Stimulated activated naive B cell treated with anti-CD40 and anti-IgM and Interleukin-4, amounts not matched to agents 10 μg/mL and 1 μg/mL and 100 μg/mL, for 72 hours (primary cell): ENCODE measurements at regions not wholly inside any gene's neighbourhood (a gene's known extent, or its start where the extent isn't known, plus 50 kb on each side); places are given as distances from the start of the nearest gene placed in this dataset.
"Not testable (repeated sequence)": the region's sequence is repeated elsewhere in the genome, so short reads cannot be mapped to it uniquely, and the experiment has no call there.

Source experiments
- ATAC-seq, 2 donors: fragments of 150-1000 bp; cut with Tn5 transposase; replicated peaks; 2 replicates each; pipeline ENCODE4 v1.10.0; 2021; ENCODE audit warnings: moderate library complexity in 1 of 2
- DNase-seq: peaks from one replicate; pipeline ENCODE4 v3.0.0; 2021
- H3K27ac Mint-ChIP-seq: one replicate; pipeline ENCODE4 v1.8.0; 2022; ENCODE audit warnings: mild to moderate bottlenecking, mixed read lengths
- H3K27me3 Mint-ChIP-seq, 2 donors: one replicate each; pipeline ENCODE4 v1.8.0; 2022; ENCODE audit warnings: mixed read lengths in 2 of 2
- H3K36me3 Mint-ChIP-seq, 2 donors: one replicate each; pipeline ENCODE4 v1.8.0; 2022; ENCODE audit warnings: mixed read lengths in 2 of 2, mild to moderate bottlenecking in 1 of 2
- H3K4me1 Mint-ChIP-seq, 2 donors: one replicate each; pipeline ENCODE4 v1.8.0; 2022; ENCODE audit warnings: mixed read lengths in 2 of 2, mild to moderate bottlenecking in 1 of 2
- H3K4me3 Mint-ChIP-seq, 2 donors: one replicate each; pipeline ENCODE4 v1.8.0; 2022; ENCODE audit warnings: mild to moderate bottlenecking in 2 of 2, mixed read lengths in 2 of 2, moderate library complexity in 1 of 2
- H3K9me3 Mint-ChIP-seq, 2 donors: one replicate each; pipeline ENCODE4 v1.8.0; 2022; ENCODE audit warnings: mixed read lengths in 2 of 2, mild to moderate bottlenecking in 1 of 2

DNA sequence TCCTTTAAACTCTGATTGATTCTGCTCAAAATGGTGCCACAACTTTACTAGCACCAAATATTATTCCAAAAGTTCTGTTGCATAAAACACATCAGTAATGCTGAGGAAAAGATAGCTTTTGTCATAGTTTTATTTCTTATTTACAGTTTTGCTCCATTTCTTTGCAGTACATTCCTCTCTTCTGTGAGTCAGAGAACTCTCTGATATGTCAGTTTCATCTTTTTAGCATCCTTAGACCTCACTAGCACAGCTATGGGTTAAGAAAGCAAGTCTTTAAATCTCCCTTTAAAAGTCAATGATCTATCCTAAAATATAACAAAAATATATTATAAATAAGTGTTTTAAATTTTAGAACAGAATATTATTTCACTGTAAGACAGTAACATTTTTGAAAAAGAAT is 356.6 kb upstream of the SNX7 start:
- ATAC-seq (no peak), DNase-seq (no peak)
- Mint-ChIP-seq H3K27ac (no peak overlapping the region), H3K27me3 (no peaks in the 10 kb centered on the region), H3K9me3 (no peaks in the 10 kb centered on the region), H3K36me3 (no peaks in the 10 kb centered on the region), H3K4me3 (no peak overlapping the region), H3K4me1 (no peaks in the 10 kb centered on the region)

DNA sequence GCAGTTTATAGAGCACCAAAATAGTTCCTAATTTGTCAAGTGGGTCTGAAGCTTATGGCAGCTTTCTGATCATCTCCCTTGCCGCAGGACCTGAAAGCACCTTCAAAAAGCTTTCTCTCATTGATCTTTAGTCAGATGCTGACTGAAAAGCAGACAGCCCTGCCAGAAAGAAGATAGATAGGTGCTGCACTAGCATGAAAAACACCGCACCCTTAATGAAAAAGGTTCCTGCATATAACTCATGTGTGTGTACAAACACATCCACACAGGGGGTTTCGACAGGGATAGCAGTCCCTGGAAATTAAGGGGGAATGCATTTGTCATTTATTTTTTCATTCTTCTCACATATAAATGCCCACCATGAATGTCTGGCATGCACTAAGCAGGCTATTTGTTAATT is 361.7 kb upstream of the SNX7 start:
- DNase-seq, result no peak
- H3K27me3 Mint-ChIP-seq, result no peaks in the 10 kb centered on the region
- H3K36me3 Mint-ChIP-seq, result no peaks in the 10 kb centered on the region
- H3K9me3 Mint-ChIP-seq, result no peaks in the 10 kb centered on the region
- ATAC-seq, result no peak
- no peak overlapping the region for H3K4me3 Mint-ChIP-seq
- no peaks in the 10 kb centered on the region for H3K4me1 Mint-ChIP-seq
- no peak overlapping the region for H3K27ac Mint-ChIP-seq

DNA sequence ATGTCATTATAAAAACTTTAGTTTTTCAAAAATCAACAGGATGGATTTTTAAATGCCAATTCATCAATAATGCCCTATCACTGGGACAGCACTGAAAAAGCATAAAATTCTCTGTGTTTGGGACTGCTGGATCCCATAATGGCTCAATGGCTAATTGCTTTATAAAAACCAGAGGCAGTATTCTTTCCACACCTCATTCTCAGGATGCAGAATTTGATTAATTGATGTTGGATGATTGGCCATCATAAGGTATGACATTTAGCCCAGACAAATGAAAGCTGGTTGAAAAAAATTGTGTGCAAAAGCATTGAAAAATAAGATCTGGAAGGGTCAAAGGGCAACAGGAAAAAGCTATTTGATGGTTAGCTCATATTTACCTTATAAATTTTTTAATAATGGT is 362.2 kb upstream of the SNX7 start:
- DNase-seq (no peak), ATAC-seq (no peak)
- H3K4me1 Mint-ChIP-seq, result no peaks in the 10 kb centered on the region
- H3K9me3 Mint-ChIP-seq, result no peaks in the 10 kb centered on the region
- no peak overlapping the region for H3K27ac Mint-ChIP-seq
- no peak overlapping the region for H3K4me3 Mint-ChIP-seq
- H3K27me3 Mint-ChIP-seq, result no peaks in the 10 kb centered on the region
- no peaks in the 10 kb centered on the region for H3K36me3 Mint-ChIP-seq

DNA sequence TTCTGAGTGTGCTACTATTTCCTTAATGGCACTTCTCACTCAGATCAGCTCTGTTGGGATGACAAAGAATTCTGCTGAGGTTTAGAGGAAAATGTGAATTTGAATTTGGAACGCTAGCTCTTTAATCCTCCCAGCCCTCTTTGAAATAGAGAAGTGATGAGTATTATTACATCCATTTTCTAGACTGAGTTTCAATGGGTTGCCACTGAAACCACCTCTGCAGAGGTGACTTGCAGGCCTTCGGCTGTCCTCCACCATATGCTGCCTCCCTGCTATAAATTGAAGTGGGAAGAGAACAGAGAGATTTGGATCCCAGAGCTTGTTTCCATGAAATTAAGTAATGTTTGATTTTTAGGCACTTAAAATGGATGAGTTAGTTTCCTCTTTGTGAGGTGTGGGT is 363.2 kb upstream of the SNX7 start:
- no peak overlapping the region for H3K4me3 Mint-ChIP-seq
- ATAC-seq (no peak), DNase-seq (no peak)
- H3K27ac Mint-ChIP-seq, result no peak overlapping the region
- H3K27me3 Mint-ChIP-seq, result no peaks in the 10 kb centered on the region
- no peaks in the 10 kb centered on the region for H3K9me3 Mint-ChIP-seq
- H3K4me1 Mint-ChIP-seq, result no peaks in the 10 kb centered on the region
- no peaks in the 10 kb centered on the region for H3K36me3 Mint-ChIP-seq

DNA sequence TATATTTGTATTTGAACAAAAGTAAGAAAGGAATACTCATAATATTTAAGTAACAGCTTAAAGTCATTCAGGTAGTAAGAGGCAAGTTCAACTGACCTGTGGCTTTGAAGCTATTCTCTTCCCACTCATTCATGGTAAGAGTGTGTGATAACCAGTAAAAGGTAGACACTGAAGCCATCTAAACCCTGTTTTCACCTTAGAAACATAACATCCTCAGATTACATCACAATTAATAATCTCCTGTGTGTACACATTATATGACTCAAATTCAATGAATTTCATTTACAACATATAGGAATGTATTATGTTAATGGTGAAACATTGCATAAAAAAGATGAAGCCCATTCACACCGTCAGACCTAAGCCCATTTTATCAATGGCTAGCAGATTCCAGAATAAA is 364.8 kb upstream of the SNX7 start:
- DNase-seq, result no peak
- H3K36me3 Mint-ChIP-seq, result no peaks in the 10 kb centered on the region
- no peaks in the 10 kb centered on the region for H3K27me3 Mint-ChIP-seq
- H3K27ac Mint-ChIP-seq, result no peak overlapping the region
- ATAC-seq, result no peak
- H3K4me1 Mint-ChIP-seq, result no peaks in the 10 kb centered on the region
- H3K9me3 Mint-ChIP-seq, result no peaks in the 10 kb centered on the region
- no peak overlapping the region for H3K4me3 Mint-ChIP-seq

DNA sequence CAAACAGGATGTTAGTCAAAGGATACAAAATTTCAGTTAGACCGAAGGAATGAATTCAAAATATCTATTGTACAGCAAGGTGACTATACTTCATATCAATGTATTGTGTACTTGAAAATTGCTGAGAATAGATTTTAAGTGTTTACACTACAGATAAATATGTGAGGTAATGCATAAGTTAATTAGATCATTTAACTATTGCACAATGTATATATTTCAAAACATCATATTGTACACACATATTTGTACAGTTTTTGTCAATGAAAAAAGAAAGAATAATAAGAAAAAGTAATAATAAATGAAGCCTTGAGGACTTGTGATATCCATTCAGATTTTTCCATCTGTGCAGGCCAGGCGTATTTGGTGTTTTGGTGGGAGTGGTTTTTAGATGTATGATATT is 367.4 kb upstream of the SNX7 start:
- no peak for DNase-seq
- ATAC-seq, result no peak
- Mint-ChIP-seq H3K36me3 (no peaks in the 10 kb centered on the region), H3K27ac (no peak overlapping the region), H3K4me3 (no peak overlapping the region), H3K9me3 (no peaks in the 10 kb centered on the region), H3K27me3 (no peaks in the 10 kb centered on the region), H3K4me1 (no peaks in the 10 kb centered on the region)

DNA sequence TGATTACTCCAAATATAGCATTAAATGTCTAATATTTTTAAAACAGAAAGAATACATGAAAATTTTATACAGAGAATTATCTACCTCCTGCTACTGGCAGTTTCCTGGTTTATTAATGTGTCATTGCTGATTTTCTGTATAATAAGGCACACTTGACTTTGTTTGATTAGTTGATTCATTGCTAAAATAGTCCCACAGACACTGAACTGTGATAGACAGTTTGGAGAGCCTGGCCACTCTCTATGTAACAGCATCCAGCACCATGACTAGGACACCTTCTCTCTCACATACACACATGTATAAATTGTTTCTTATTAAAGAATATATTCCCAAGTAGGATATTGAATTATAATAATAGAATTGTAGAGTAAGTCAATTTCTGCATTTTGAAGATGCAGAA is 368.5 kb upstream of the SNX7 start:
- DNase-seq (no peak), ATAC-seq (no peak)
- no peak overlapping the region for H3K4me3 Mint-ChIP-seq
- H3K27me3 Mint-ChIP-seq, result no peaks in the 10 kb centered on the region
- no peaks in the 10 kb centered on the region for H3K9me3 Mint-ChIP-seq
- H3K36me3 Mint-ChIP-seq, result no peaks in the 10 kb centered on the region
- H3K4me1 Mint-ChIP-seq, result no peaks in the 10 kb centered on the region
- H3K27ac Mint-ChIP-seq, result no peak overlapping the region

DNA sequence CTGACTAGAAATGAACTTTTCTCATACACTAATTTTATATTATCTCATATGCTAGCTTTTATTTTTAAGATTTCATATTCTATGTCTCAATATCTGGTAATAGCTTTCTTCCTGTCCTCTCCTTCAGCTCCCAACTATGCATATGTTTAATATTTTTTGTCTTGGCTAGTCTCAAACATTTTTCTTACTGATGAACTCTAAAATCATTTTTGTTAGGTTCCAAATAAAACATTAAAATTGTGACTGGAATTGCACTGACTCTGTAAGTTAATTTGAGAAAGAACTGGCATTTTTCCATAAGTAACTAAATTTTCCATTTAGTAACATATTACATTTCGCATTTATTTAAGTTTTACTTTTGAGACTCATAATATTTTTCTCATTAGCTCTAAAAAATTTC is 368.5 kb upstream of the DPYD start:
- no peak overlapping the region for H3K4me3 Mint-ChIP-seq
- H3K36me3 Mint-ChIP-seq, result no peaks in the 10 kb centered on the region
- H3K27me3 Mint-ChIP-seq, result no peaks in the 10 kb centered on the region
- ATAC-seq, result no peak
- no peaks in the 10 kb centered on the region for H3K4me1 Mint-ChIP-seq
- H3K9me3 Mint-ChIP-seq, result peaks cover 0 to 3% of the 10 kb centered on the region in 2 donors
- no peak for DNase-seq
- no peak overlapping the region for H3K27ac Mint-ChIP-seq

DNA sequence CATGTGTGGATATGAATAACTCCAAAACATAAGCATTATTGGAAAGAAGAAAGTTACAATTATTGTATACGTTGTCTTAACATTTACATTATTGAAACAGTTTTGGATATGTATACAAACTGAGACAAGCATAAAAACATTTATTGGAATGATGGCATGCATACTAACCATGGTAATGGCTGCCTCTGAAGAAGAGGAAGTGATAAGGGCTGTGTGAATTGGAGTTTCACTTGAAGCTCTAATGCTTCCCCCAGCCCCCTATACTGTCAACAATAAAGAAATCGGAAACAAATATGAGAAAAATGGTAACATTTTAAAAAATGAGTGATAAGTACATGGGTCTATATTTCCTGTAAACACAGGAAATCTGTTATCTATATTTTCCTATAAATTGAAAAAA is 367.7 kb upstream of the DPYD start:
- H3K36me3 Mint-ChIP-seq, result no peaks in the 10 kb centered on the region
- ATAC-seq (no peak), DNase-seq (no peak)
- no peak overlapping the region for H3K27ac Mint-ChIP-seq
- no peak overlapping the region for H3K4me3 Mint-ChIP-seq
- no peaks in the 10 kb centered on the region for H3K4me1 Mint-ChIP-seq
- peaks cover 0 to 3% of the 10 kb centered on the region in 2 donors for H3K9me3 Mint-ChIP-seq
- no peaks in the 10 kb centered on the region for H3K27me3 Mint-ChIP-seq

DNA sequence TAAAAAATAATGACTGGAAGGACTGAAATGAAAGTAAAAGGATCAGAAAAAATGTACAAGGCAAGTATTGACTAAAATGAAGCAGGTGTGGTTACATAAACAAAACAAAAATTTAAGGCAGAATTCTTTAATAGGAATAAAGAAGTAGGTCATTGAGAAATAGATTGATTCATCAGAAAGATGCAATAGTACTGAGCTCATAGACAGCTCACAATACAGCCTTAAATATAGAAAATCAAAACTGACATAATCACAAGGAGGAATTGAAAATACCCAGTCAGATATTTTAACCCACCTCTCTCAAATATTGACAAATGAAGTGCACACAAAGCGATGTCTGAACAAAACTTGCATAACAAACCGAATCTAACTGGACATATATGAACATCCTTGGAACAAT is 366.8 kb upstream of the DPYD start:
- Mint-ChIP-seq H3K4me3 (no peak overlapping the region), H3K27ac (no peak overlapping the region), H3K4me1 (no peaks in the 10 kb centered on the region), H3K9me3 (peaks cover 0 to 3% of the 10 kb centered on the region in 2 donors), H3K36me3 (no peaks in the 10 kb centered on the region), H3K27me3 (no peaks in the 10 kb centered on the region)
- ATAC-seq, result no peak
- no peak for DNase-seq

DNA sequence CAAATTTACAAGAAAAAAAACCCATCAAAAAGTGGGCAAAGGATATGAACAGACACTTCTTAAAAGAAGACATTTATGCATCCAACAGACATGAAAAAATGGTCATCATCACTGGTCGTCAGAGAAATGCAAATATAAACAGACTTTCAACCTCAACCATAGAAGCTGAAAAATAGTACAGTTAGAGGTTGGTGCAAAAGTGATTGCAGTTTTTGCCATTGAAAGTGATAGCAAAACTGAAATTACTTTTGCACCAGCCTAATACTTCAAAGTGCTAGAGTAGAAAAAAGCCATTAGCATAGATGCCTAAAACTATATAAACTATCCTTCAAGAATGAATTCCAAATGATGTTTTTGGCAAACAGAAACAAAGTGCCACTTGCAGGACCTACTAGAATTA is 365.8 kb upstream of the DPYD start:
- no peaks in the 10 kb centered on the region for H3K36me3 Mint-ChIP-seq
- H3K27ac Mint-ChIP-seq, result no peak overlapping the region

DNA sequence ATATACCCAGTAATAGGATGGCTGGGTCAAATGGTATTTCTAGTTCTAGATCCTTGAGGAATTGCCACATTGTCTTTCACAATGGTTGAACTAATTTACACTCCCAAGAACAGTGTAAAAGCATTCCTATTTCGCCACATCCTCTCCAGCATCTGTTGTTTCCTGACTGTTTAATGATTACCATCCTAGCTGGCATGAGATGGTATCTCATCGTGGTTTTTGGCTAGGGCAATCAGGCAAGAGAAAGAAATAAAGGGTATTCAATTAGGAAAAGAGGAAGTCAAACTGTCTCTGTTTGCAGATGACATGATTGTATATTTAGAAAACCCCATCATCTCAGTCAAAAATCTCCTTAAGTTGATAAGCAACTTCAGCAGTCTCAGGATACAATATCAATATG is 364.5 kb upstream of the DPYD start:
- H3K4me3 Mint-ChIP-seq, H3K4me1 Mint-ChIP-seq, H3K9me3 Mint-ChIP-seq, H3K27me3 Mint-ChIP-seq, ATAC-seq, DNase-seq, H3K36me3 Mint-ChIP-seq, H3K27ac Mint-ChIP-seq: not testable (repeated sequence)

More for the DNA sequence above, 365.8 kb upstream of the DPYD start:
- ATAC-seq (no peak), DNase-seq (no peak)
- H3K9me3 Mint-ChIP-seq, result peaks cover 0 to 3% of the 10 kb centered on the region in 2 donors
- no peaks in the 10 kb centered on the region for H3K4me1 Mint-ChIP-seq
- no peaks in the 10 kb centered on the region for H3K27me3 Mint-ChIP-seq
- no peak overlapping the region for H3K4me3 Mint-ChIP-seq

DNA sequence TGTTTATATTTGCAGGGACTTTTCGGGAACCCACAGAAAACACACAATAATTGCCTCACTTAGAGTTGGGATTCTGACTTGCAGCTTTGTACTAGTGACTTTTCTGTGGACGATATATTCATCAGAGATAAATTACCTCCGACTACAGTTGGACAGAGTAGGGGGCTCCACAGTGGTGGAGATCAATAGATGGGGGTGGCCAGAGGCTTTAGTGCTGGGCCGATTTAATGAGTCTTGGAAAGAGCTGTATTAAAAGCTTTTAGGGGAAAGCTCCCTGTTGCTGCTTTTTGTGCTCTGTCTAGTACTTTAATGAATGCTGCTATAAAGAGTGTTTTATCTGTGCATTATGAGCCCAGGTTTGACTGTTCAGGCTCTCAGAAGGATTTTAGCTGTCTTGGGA is 359.2 kb upstream of the DPYD start:
- H3K36me3 Mint-ChIP-seq, result no peaks in the 10 kb centered on the region
- H3K27ac Mint-ChIP-seq, result no peak overlapping the region
- H3K9me3 Mint-ChIP-seq, result no peaks in the 10 kb centered on the region
- no peak for ATAC-seq
- H3K4me1 Mint-ChIP-seq, result no peaks in the 10 kb centered on the region
- H3K4me3 Mint-ChIP-seq, result no peak overlapping the region
- no peak for DNase-seq
- peaks cover 0 to 6% of the 10 kb centered on the region in 2 donors for H3K27me3 Mint-ChIP-seq

DNA sequence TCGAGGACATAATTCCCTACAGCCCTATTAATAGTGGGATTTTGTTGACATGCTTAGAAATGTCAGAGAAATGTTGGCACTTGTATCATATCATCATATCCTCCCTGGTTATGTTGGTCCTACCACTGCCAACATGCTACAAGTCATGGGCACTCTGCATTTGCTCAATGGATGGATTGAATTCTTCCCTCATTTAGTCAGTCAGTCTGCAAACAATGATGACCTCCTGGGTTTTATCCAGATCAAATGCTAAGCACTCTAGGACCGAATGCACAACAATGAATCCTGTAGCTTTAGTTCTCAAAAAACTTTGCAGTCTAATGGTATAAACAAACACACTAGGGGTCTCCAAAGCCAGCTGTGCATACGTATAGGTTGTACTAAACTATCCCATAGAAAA is 357.2 kb upstream of the DPYD start:
- Mint-ChIP-seq H3K27me3 (peaks cover 0 to 6% of the 10 kb centered on the region in 2 donors), H3K4me1 (no peaks in the 10 kb centered on the region), H3K9me3 (peaks cover 0 to 2% of the 10 kb centered on the region in 2 donors), H3K27ac (no peak overlapping the region), H3K36me3 (no peaks in the 10 kb centered on the region), H3K4me3 (no peak overlapping the region)
- DNase-seq (no peak), ATAC-seq (no peak)

DNA sequence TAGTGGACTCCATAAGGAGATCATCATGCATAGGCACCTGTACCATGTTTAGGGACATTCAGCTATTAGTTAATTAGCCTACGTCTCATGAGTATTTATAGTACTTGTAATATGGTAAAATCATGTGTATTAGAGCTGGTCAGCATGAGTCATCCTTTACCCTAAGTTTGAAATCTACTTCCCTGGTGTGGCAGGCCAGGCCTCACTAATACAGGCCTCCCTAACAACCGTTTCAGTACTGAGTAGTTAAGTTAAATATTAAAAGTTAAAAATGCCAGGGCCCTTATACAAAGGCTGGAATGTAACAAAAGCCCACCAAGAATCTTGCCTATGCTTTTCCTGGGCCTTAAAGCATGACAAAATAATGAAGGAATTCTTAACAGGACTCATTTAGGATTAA is 356.3 kb upstream of the DPYD start:
- no peaks in the 10 kb centered on the region for H3K4me1 Mint-ChIP-seq
- peaks cover 0 to 6% of the 10 kb centered on the region in 2 donors for H3K27me3 Mint-ChIP-seq
- H3K36me3 Mint-ChIP-seq, result no peaks in the 10 kb centered on the region
- H3K4me3 Mint-ChIP-seq, result no peak overlapping the region
- ATAC-seq, result no peak
- peaks cover 0 to 2% of the 10 kb centered on the region in 2 donors for H3K9me3 Mint-ChIP-seq
- no peak for DNase-seq
- no peak overlapping the region for H3K27ac Mint-ChIP-seq

DNA sequence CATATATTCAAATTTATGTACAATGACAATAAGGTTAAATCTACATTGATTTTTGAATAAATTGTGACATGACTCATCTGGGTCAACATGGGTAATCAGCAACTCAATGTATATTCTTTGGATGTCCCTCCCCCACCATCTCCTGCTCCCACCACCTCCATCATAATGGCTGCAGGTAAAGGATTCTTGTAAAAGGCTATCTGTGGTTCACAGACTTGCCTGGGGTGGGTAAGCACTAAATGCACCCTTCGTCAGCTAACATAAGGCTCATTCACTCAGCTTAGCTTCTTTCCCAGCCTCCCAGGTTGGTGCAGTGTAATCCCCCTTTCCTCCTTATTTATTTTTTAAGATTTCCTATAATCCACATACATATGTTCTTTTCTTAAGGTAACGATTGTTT is 355.7 kb upstream of the DPYD start:
- no peak for ATAC-seq
- Mint-ChIP-seq H3K9me3 (peaks cover 0 to 2% of the 10 kb centered on the region in 2 donors), H3K27ac (no peak overlapping the region), H3K4me1 (no peaks in the 10 kb centered on the region), H3K27me3 (peaks cover 0 to 6% of the 10 kb centered on the region in 2 donors), H3K36me3 (no peaks in the 10 kb centered on the region), H3K4me3 (no peak overlapping the region)
- DNase-seq, result no peak
